ENCODE measurements at regions not wholly inside any gene's neighbourhood (a gene's known extent, or its start where the extent isn't known, plus 50 kb on each side); places are given as distances from the start of the nearest gene placed in this dataset.
"Not testable (repeated sequence)": the region's sequence is repeated elsewhere in the genome, so short reads cannot be mapped to it uniquely, and the experiment has no call there.

GRCh38 chr13:110044551-110045111, 258.2 kb upstream of the IRS2 start:
- DNase-seq (ENCODE audit: low read depth) = no peak

GRCh38 chr13:110042253-110042950, 256.0 kb upstream of the IRS2 start:
- no peak for DNase-seq (ENCODE audit: low read depth)

- DNase-seq (ENCODE audit: low read depth) = not testable (repeated sequence)
Observed at GRCh38 chr13:110041638-110042037, 255.3 kb upstream of the IRS2 start.

- no peak for DNase-seq (ENCODE audit: low read depth)
Observed at GRCh38 chr13:110037925-110038573, 251.7 kb upstream of the IRS2 start.

GRCh38 chr13:110036060-110036459, 249.7 kb upstream of the IRS2 start:
- no peak for DNase-seq (ENCODE audit: low read depth)

- peak; percentile 76 for DNase-seq (ENCODE audit: low read depth)
Observed at GRCh38 chr13:110034031-110034549, 247.7 kb upstream of the IRS2 start.

- DNase-seq (ENCODE audit: low read depth) = no peak
Observed at GRCh38 chr13:110032969-110033368, 246.6 kb upstream of the IRS2 start.

- no peak for DNase-seq (ENCODE audit: low read depth)
Observed at GRCh38 chr13:110030394-110030928, 244.1 kb upstream of the IRS2 start.

GRCh38 chr13:110028838-110029621, 242.6 kb upstream of the IRS2 start:
- no peak for DNase-seq (ENCODE audit: low read depth)

GRCh38 chr13:110028311-110028710, 241.9 kb upstream of the IRS2 start:
- DNase-seq (ENCODE audit: low read depth) = no peak

GRCh38 chr13:110027470-110028240, 241.3 kb upstream of the IRS2 start:
- peak; percentile 47 for DNase-seq (ENCODE audit: low read depth)

- no peak for DNase-seq (ENCODE audit: low read depth)
Observed at GRCh38 chr13:110024645-110024980, 238.2 kb upstream of the IRS2 start.

GRCh38 chr13:110023729-110024644, 237.6 kb upstream of the IRS2 start:
- peak; percentile 91 for DNase-seq (ENCODE audit: low read depth)

GRCh38 chr13:110018009-110018408, 231.6 kb upstream of the IRS2 start:
- DNase-seq (ENCODE audit: low read depth) = no peak

GRCh38 chr13:110017379-110017778, 231.0 kb upstream of the IRS2 start:
- peak; percentile 97 for DNase-seq (ENCODE audit: low read depth)

- peak; percentile 38 for DNase-seq (ENCODE audit: low read depth)
Observed at GRCh38 chr13:110015253-110015652, 228.9 kb upstream of the IRS2 start.

GRCh38 chr13:110014719-110015118, 228.3 kb upstream of the IRS2 start:
- DNase-seq (ENCODE audit: low read depth) = no peak

- peak; percentile 98 for DNase-seq (ENCODE audit: low read depth)
Observed at GRCh38 chr13:110012102-110012739, 225.8 kb upstream of the IRS2 start.

GRCh38 chr13:110010404-110011138, 224.2 kb upstream of the IRS2 start:
- peak; percentile 54 for DNase-seq (ENCODE audit: low read depth)

Data from amniotic epithelial cell (primary cell).